ENCODE measurements at regions not wholly inside any gene's neighbourhood (a gene's known extent, or its start where the extent isn't known, plus 50 kb on each side); places are given as distances from the start of the nearest gene placed in this dataset.

DNA sequence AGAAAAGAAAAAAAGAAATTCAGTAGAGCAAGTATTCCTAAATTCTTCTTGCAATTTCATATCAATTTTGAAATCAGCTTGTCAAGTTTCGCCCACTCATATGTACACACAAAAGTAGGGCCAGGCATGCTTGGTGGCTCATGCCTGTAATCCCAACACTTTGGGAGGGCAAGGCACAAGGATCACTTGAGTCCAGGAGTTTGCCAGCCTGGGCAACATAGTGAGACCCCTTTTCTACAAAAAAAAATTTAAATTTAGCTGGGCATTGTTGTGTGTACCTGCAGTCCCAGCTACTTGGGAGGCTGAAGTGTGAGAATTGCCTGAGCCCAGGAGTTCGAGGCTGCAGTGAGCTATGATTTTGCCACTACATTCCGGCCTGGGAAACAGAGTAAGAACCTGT lies 65.4 kb downstream of the MRPL32 start:
- Histone ChIP-seq H3F3A (replicated peaks; ENCODE audit: low read depth) (no peaks in the 10 kb centered on the region), H4K20me1 (replicated peaks; ENCODE audit: insufficient read depth) (no peaks in the 10 kb centered on the region), H2AFZ (no peak overlapping the region), H3K4me2 (no peak overlapping the region), H3K27ac (ENCODE audit: low read depth) (no peak overlapping the region), H3K4me3 (no peak overlapping the region), H3K4me1 (ENCODE audit: insufficient read depth) (0 out of 2 replicates have a peak, but pooled peaks cover 2% of the 10 kb centered on the region), H3K27me3 (ENCODE audit: insufficient read depth) (no peaks in the 10 kb centered on the region), H3K9me2 (ENCODE audit: insufficient read depth) (no peaks in the 10 kb centered on the region; the same call in 1 of the 2 replicates), H3K79me2 (replicated peaks; ENCODE audit: insufficient read depth) (no peaks in the 10 kb centered on the region), H3K36me3 (ENCODE audit: insufficient read depth) (no peaks in the 10 kb centered on the region)
- H3K36me3 Mint-ChIP-seq (ENCODE audit: low read depth), result no peaks in the 10 kb centered on the region
- H3K9me3 Mint-ChIP-seq, result no peaks in the 10 kb centered on the region
- DNase-seq (ENCODE audit: low spot score) (no peak), ATAC-seq (no peak)
- no peak for TF ChIP-seq JUNB (IDR thresholded peaks at IDR 0.05; ENCODE audit: unreplicated experiment)
- TF ChIP-seq, protein P1, sequence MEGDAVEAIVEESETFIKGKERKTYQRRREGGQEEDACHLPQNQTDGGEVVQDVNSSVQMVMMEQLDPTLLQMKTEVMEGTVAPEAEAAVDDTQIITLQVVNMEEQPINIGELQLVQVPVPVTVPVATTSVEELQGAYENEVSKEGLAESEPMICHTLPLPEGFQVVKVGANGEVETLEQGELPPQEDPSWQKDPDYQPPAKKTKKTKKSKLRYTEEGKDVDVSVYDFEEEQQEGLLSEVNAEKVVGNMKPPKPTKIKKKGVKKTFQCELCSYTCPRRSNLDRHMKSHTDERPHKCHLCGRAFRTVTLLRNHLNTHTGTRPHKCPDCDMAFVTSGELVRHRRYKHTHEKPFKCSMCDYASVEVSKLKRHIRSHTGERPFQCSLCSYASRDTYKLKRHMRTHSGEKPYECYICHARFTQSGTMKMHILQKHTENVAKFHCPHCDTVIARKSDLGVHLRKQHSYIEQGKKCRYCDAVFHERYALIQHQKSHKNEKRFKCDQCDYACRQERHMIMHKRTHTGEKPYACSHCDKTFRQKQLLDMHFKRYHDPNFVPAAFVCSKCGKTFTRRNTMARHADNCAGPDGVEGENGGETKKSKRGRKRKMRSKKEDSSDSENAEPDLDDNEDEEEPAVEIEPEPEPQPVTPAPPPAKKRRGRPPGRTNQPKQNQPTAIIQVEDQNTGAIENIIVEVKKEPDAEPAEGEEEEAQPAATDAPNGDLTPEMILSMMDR (conservative IDR thresholded peaks at IDR 0.05; ENCODE audit: low read depth in 2 of 2), result no peak
- TF ChIP-seq ZNF114 (CRISPR knock-in tag; IDR thresholded peaks at IDR 0.05), result no peak
- TF ChIP-seq NANOG (IDR thresholded peaks at IDR 0.05; ENCODE audit: borderline replicate concordance), result no peak
- peaks cover 11% of the 10 kb centered on the region for H3K4me1 Mint-ChIP-seq
- H3K27ac Mint-ChIP-seq, result no peak overlapping the region
- no peak overlapping the region for H3K4me3 Mint-ChIP-seq
- no peaks in the 10 kb centered on the region for H3K27me3 Mint-ChIP-seq (ENCODE audit: insufficient read depth, low read depth, poor library complexity)

DNA sequence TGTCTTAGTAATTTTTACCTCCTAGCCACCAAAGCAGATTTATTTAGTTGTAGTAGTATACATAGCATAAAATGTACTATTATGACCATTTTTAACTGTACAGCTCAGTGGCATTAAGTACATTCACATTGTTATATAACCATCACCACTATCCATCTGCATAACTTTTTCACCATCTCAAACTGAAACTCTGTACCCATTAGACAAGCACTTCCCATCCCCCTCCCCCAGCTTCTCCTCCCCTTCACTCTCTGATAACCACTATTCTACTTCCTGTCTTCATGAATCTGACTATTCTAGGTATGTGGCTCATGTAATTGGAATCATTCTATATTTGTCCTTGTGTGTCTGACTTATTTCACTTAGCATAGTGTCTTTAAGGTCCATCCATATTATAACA lies 71.9 kb downstream of the MRPL32 start:
- H3K27ac ChIP-seq (ENCODE audit: low read depth), result no peak overlapping the region
- Mint-ChIP-seq H3K27me3 (ENCODE audit: insufficient read depth, low read depth, poor library complexity) (no peaks in the 10 kb centered on the region), H3K4me3 (no peak overlapping the region), H3K4me1 (peaks cover 7% of the 10 kb centered on the region), H3K9me3 (no peaks in the 10 kb centered on the region), H3K27ac (no peak overlapping the region), H3K36me3 (ENCODE audit: low read depth) (no peaks in the 10 kb centered on the region)
- peaks cover 12% of the 10 kb centered on the region for H3K4me1 ChIP-seq (ENCODE audit: insufficient read depth)
- H3K4me3 ChIP-seq, result no peak overlapping the region
- H4K20me1 ChIP-seq (replicated peaks; ENCODE audit: insufficient read depth), result no peaks in the 10 kb centered on the region
- ATAC-seq, result no peak
- H3K9me2 ChIP-seq (ENCODE audit: insufficient read depth), result peaks cover 4% of the 10 kb centered on the region; the same call in 1 of the 2 replicates
- H3K36me3 ChIP-seq (ENCODE audit: insufficient read depth), result no peaks in the 10 kb centered on the region
- H2AFZ ChIP-seq, result 0 out of 2 replicates have a peak overlapping the region, but pooled peaks have one; percentile 43
- H3F3A ChIP-seq (replicated peaks; ENCODE audit: low read depth), result no peaks in the 10 kb centered on the region
- H3K79me2 ChIP-seq (replicated peaks; ENCODE audit: insufficient read depth), result no peaks in the 10 kb centered on the region
- no peaks in the 10 kb centered on the region for H3K27me3 ChIP-seq (ENCODE audit: insufficient read depth)
- no peak for DNase-seq (ENCODE audit: low spot score)
- H3K4me2 ChIP-seq, result no peak overlapping the region
- TF ChIP-seq, protein P2, sequence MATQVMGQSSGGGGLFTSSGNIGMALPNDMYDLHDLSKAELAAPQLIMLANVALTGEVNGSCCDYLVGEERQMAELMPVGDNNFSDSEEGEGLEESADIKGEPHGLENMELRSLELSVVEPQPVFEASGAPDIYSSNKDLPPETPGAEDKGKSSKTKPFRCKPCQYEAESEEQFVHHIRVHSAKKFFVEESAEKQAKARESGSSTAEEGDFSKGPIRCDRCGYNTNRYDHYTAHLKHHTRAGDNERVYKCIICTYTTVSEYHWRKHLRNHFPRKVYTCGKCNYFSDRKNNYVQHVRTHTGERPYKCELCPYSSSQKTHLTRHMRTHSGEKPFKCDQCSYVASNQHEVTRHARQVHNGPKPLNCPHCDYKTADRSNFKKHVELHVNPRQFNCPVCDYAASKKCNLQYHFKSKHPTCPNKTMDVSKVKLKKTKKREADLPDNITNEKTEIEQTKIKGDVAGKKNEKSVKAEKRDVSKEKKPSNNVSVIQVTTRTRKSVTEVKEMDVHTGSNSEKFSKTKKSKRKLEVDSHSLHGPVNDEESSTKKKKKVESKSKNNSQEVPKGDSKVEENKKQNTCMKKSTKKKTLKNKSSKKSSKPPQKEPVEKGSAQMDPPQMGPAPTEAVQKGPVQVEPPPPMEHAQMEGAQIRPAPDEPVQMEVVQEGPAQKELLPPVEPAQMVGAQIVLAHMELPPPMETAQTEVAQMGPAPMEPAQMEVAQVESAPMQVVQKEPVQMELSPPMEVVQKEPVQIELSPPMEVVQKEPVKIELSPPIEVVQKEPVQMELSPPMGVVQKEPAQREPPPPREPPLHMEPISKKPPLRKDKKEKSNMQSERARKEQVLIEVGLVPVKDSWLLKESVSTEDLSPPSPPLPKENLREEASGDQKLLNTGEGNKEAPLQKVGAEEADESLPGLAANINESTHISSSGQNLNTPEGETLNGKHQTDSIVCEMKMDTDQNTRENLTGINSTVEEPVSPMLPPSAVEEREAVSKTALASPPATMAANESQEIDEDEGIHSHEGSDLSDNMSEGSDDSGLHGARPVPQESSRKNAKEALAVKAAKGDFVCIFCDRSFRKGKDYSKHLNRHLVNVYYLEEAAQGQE (IDR thresholded peaks at IDR 0.05; ENCODE audit: unreplicated experiment), result no peak
- TF ChIP-seq EZH2 (IDR thresholded peaks at IDR 0.05; ENCODE audit: low read depth, unreplicated experiment) (no peak), CREB1 (CRISPR knock-in tag; IDR thresholded peaks at IDR 0.05; ENCODE audit: low read depth) (no peak), NANOG (IDR thresholded peaks at IDR 0.05; ENCODE audit: borderline replicate concordance) (no peak), POLR2AphosphoS5 (IDR thresholded peaks at IDR 0.05; ENCODE audit: low read depth) (no peak)
- TF ChIP-seq, protein P3, sequence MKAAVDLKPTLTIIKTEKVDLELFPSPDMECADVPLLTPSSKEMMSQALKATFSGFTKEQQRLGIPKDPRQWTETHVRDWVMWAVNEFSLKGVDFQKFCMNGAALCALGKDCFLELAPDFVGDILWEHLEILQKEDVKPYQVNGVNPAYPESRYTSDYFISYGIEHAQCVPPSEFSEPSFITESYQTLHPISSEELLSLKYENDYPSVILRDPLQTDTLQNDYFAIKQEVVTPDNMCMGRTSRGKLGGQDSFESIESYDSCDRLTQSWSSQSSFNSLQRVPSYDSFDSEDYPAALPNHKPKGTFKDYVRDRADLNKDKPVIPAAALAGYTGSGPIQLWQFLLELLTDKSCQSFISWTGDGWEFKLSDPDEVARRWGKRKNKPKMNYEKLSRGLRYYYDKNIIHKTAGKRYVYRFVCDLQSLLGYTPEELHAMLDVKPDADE (IDR thresholded peaks at IDR 0.05), result no peak
- TF ChIP-seq, protein P4, sequence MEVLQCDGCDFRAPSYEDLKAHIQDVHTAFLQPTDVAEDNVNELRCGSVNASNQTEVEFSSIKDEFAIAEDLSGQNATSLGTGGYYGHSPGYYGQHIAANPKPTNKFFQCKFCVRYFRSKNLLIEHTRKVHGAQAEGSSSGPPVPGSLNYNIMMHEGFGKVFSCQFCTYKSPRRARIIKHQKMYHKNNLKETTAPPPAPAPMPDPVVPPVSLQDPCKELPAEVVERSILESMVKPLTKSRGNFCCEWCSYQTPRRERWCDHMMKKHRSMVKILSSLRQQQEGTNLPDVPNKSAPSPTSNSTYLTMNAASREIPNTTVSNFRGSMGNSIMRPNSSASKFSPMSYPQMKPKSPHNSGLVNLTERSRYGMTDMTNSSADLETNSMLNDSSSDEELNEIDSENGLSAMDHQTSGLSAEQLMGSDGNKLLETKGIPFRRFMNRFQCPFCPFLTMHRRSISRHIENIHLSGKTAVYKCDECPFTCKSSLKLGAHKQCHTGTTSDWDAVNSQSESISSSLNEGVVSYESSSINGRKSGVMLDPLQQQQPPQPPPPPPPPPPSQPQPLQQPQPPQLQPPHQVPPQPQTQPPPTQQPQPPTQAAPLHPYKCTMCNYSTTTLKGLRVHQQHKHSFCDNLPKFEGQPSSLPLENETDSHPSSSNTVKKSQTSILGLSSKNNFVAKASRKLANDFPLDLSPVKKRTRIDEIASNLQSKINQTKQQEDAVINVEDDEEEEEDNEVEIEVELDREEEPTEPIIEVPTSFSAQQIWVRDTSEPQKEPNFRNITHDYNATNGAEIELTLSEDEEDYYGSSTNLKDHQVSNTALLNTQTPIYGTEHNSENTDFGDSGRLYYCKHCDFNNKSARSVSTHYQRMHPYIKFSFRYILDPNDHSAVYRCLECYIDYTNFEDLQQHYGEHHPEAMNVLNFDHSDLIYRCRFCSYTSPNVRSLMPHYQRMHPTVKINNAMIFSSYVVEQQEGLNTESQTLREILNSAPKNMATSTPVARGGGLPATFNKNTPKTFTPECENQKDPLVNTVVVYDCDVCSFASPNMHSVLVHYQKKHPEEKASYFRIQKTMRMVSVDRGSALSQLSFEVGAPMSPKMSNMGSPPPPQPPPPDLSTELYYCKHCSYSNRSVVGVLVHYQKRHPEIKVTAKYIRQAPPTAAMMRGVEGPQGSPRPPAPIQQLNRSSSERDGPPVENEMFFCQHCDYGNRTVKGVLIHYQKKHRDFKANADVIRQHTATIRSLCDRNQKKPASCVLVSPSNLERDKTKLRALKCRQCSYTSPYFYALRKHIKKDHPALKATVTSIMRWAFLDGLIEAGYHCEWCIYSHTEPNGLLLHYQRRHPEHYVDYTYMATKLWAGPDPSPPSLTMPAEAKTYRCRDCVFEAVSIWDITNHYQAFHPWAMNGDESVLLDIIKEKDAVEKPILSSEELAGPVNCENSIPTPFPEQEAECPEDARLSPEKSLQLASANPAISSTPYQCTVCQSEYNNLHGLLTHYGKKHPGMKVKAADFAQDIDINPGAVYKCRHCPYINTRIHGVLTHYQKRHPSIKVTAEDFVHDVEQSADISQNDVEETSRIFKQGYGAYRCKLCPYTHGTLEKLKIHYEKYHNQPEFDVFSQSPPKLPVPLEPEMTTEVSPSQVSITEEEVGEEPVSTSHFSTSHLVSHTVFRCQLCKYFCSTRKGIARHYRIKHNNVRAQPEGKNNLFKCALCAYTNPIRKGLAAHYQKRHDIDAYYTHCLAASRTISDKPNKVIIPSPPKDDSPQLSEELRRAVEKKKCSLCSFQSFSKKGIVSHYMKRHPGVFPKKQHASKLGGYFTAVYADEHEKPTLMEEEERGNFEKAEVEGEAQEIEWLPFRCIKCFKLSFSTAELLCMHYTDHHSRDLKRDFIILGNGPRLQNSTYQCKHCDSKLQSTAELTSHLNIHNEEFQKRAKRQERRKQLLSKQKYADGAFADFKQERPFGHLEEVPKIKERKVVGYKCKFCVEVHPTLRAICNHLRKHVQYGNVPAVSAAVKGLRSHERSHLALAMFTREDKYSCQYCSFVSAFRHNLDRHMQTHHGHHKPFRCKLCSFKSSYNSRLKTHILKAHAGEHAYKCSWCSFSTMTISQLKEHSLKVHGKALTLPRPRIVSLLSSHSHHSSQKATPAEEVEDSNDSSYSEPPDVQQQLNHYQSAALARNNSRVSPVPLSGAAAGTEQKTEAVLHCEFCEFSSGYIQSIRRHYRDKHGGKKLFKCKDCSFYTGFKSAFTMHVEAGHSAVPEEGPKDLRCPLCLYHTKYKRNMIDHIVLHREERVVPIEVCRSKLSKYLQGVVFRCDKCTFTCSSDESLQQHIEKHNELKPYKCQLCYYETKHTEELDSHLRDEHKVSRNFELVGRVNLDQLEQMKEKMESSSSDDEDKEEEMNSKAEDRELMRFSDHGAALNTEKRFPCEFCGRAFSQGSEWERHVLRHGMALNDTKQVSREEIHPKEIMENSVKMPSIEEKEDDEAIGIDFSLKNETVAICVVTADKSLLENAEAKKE (CRISPR knock-in tag; IDR thresholded peaks at IDR 0.05), result no peak
